SK-N-SH (cell line): ENCODE measurements at regions not wholly inside any gene's neighbourhood (a gene's known extent, or its start where the extent isn't known, plus 50 kb on each side); places are given as distances from the start of the nearest gene placed in this dataset.

Experiments used
- CTCF ChIA-PET: fragments of 300-600, 350-600 bp; formaldehyde crosslinking; extraction: SDS; loops from one replicate; lab custom pipeline; 2021; lab: Yijun Ruan, JAX
- POLR2A ChIA-PET: fragments of 350-600 bp; sonication (Branson Sonifier 250); formaldehyde crosslinking; extraction: SDS; loops from one replicate; lab custom pipeline; 2020; ENCODE audit warnings: antibody characterized with exemption, inconsistent platforms; lab: Yijun Ruan, JAX
- DNase-seq: peaks from one replicate; pipeline ENCODE4 v3.0.0; 2012
- H2AFZ ChIP-seq: fragments of 200-600 bp; sonication (generic); 2 replicates; pipeline ENCODE4 v1.8.1; 2016; ENCODE audit warnings: antibody characterized with exemption, mild to moderate bottlenecking, low read depth
- H3F3A ChIP-seq: fragments of 200-600 bp; sonication (generic); replicated peaks from 2 replicates; pipeline ENCODE3; 2016; ENCODE audit warnings: antibody characterized with exemption, mild to moderate bottlenecking; ENCODE audit not compliant: insufficient read depth
- H3K27ac ChIP-seq, 2 experiments: fragments of 200-500 bp in 1 of 2; fragments of 200-600 bp in 1 of 2; sonication (Bioruptor generic) in 1 of 2; sonication (generic), shearing (Covaris generic) in 1 of 2; 2 replicates each; pipeline versions ENCODE4 v1.5.1 to v1.6.1; 2014 to 2016; ENCODE audit warnings: low read depth in 2 of 2, inconsistent platforms in 1 of 2, low read length in 1 of 2, mild to moderate bottlenecking in 1 of 2, mixed read lengths in 1 of 2
- H3K27me3 ChIP-seq: fragments of 200-600 bp; sonication (generic), shearing (Covaris generic); 2 replicates; pipeline ENCODE4 v1.6.1; 2016; ENCODE audit warnings: mixed run types; ENCODE audit not compliant: insufficient read depth
- H3K36me3 ChIP-seq, 2 experiments: fragments of 200-500 bp in 1 of 2; fragments of 200-600 bp in 1 of 2; sonication (Bioruptor generic) in 1 of 2; sonication (generic) in 1 of 2; replicated peaks in 1 of 2; 2 replicates each; pipeline versions ENCODE3 to v1.5.1; 2014 to 2016; ENCODE audit warnings: low read length in 1 of 2, mild to moderate bottlenecking in 1 of 2; ENCODE audit not compliant: insufficient read depth in 2 of 2, control insufficient read depth in 1 of 2
- H3K4me1 ChIP-seq, 2 experiments: fragments of 200-500 bp in 1 of 2; fragments of 200-600 bp in 1 of 2; sonication (Bioruptor generic) in 1 of 2; sonication (generic), shearing (Covaris generic) in 1 of 2; 2 replicates each; pipeline versions ENCODE4 v1.5.1 to v1.6.1; 2014 to 2016; ENCODE audit warnings: low read depth in 1 of 2, low read length in 1 of 2, mixed run types in 1 of 2; ENCODE audit not compliant: insufficient read depth in 2 of 2, control insufficient read depth in 1 of 2
- H3K4me2 ChIP-seq: fragments of 200-600 bp; sonication (generic), shearing (Covaris generic); 2 replicates; pipeline ENCODE4 v1.6.1; 2017; ENCODE audit warnings: mixed run types
- H3K4me3 ChIP-seq, 2 experiments: fragments of 200-500 bp in 1 of 2; fragments of 200-600 bp in 1 of 2; sonication (Bioruptor generic) in 1 of 2; sonication (generic), shearing (Covaris generic) in 1 of 2; 2 replicates each; pipeline versions ENCODE4 v1.5.1 to v1.8.1; 2014 to 2016; ENCODE audit warnings: low read depth in 2 of 2, inconsistent platforms in 1 of 2, low read length in 1 of 2, mild to moderate bottlenecking in 1 of 2, mixed read lengths in 1 of 2, moderate library complexity in 1 of 2
- H3K79me2 ChIP-seq: fragments of 200-600 bp; sonication (generic); 2 replicates; pipeline ENCODE4 v1.8.1; 2017; ENCODE audit warnings: mild to moderate bottlenecking; ENCODE audit not compliant: insufficient read depth
- H3K9ac ChIP-seq: fragments of 200-600 bp; sonication (generic); 2 replicates; pipeline ENCODE4 v1.6.1; 2017; ENCODE audit warnings: mixed run types
- H3K9me2 ChIP-seq: fragments of 200-600 bp; sonication (generic); 2 replicates; pipeline ENCODE4 v1.6.1; 2017; ENCODE audit warnings: mixed run types
- H3K9me3 ChIP-seq: fragments of 200-600 bp; sonication (generic); 2 replicates; pipeline ENCODE4 v1.6.1; 2017; ENCODE audit warnings: mixed run types, mild to moderate bottlenecking, moderate library complexity
- H4K20me1 ChIP-seq: fragments of 200-600 bp; sonication (generic); 2 replicates; pipeline ENCODE4 v1.6.1; 2017; ENCODE audit warnings: mild to moderate bottlenecking, mixed run types; ENCODE audit not compliant: insufficient read depth
- ELF1 ChIP-seq: IDR thresholded peaks from 2 replicates; pipeline ENCODE4 v1.4.0; 2012
- EP300 ChIP-seq, 2 experiments: IDR thresholded peaks; 2 replicates each; pipeline versions ENCODE4 v1.4.0 to v1.6.1; 2012; ENCODE audit warnings: borderline replicate concordance in 1 of 2, low read depth in 1 of 2, low read length in 1 of 2
- EZH2phosphoT487 ChIP-seq: fragments of 200-600 bp; sonication (generic); IDR thresholded peaks from 2 replicates; pipeline ENCODE4 v1.6.1; 2017; ENCODE audit warnings: low read depth, mixed run types, mild to moderate bottlenecking, antibody characterized with exemption, moderate library complexity, borderline replicate concordance
- FOSL2 ChIP-seq: IDR thresholded peaks from 2 replicates; pipeline ENCODE4 v1.4.0; 2012; ENCODE audit warnings: low read depth, mild to moderate bottlenecking, moderate library complexity, borderline replicate concordance
- FOXJ3 ChIP-seq: sonication (generic); formaldehyde crosslinking; IDR thresholded peaks from 2 replicates; pipeline ENCODE4 v1.5.1; 2020; ENCODE audit warnings: mild to moderate bottlenecking, missing genetic modification reagents
- FOXM1 ChIP-seq: IDR thresholded peaks from 2 replicates; pipeline ENCODE4 v1.4.0; 2012; ENCODE audit warnings: low read depth, mild to moderate bottlenecking
- GATA2 ChIP-seq: sonication (generic); formaldehyde crosslinking; IDR thresholded peaks from 2 replicates; pipeline ENCODE4 v1.5.0; 2020; ENCODE audit warnings: mild to moderate bottlenecking, missing genetic modification reagents
- JUND ChIP-seq: IDR thresholded peaks from 2 replicates; pipeline ENCODE4 v1.4.0; 2012
- MEF2A ChIP-seq: IDR thresholded peaks from 2 replicates; pipeline ENCODE4 v1.4.0; 2012; ENCODE audit warnings: low read depth, borderline replicate concordance
- RAD21 ChIP-seq: IDR thresholded peaks from 2 replicates; pipeline ENCODE4 v1.6.1; 2012; ENCODE audit warnings: mild to moderate bottlenecking, low read length
- RCOR1 ChIP-seq: fragments of 150-350 bp; IDR thresholded peaks from 2 replicates; pipeline ENCODE4 v1.6.1; 2017; ENCODE audit warnings: antibody characterized with exemption, low read length
- RFX5 ChIP-seq: IDR thresholded peaks from 2 replicates; pipeline ENCODE4 v1.6.1; 2012; ENCODE audit warnings: mild to moderate bottlenecking, improper control_type of control experiment, low read length
- RXRA ChIP-seq: IDR thresholded peaks from 2 replicates; pipeline ENCODE4 v1.4.0; 2012; ENCODE audit warnings: low read depth, mild to moderate bottlenecking, borderline replicate concordance
- SIN3A ChIP-seq: IDR thresholded peaks from 2 replicates; pipeline ENCODE4 v1.6.1; 2012; ENCODE audit warnings: low read depth, mild to moderate bottlenecking, low read length, moderate library complexity, borderline replicate concordance
- SMC3 ChIP-seq: IDR thresholded peaks from 2 replicates; pipeline ENCODE4 v1.6.1; 2012; ENCODE audit warnings: low read depth, low read length, improper control_type of control experiment
- TAF1 ChIP-seq: IDR thresholded peaks from 2 replicates; pipeline ENCODE4 v1.6.1; 2012; ENCODE audit warnings: low read depth, mild to moderate bottlenecking, low read length, moderate library complexity, borderline replicate concordance
- TCF12 ChIP-seq: IDR thresholded peaks from 2 replicates; pipeline ENCODE4 v1.4.0; 2012
- YY1 ChIP-seq: IDR thresholded peaks from 2 replicates; pipeline ENCODE4 v1.4.0; 2012; ENCODE audit warnings: low read depth, mild to moderate bottlenecking
- WGBS: methylation state at CpG from one replicate; pipeline ENCODE4 v1.1.6; 2017; ENCODE audit warnings: low lambda C conversion rate; 5-methylcytosine and 5-hydroxymethylcytosine counted together
- TF ChIP-seq, protein P1 (sequence below): IDR thresholded peaks from 2 replicates; pipeline ENCODE4; 2012
- TF ChIP-seq, protein P2 (sequence below): IDR thresholded peaks from 2 replicates; pipeline ENCODE4 v1.6.1; 2012; ENCODE audit warnings: mild to moderate bottlenecking, low read depth, low read length, moderate library complexity
- TF ChIP-seq, protein P3 (sequence below): fragments of 200-600 bp; sonication (generic); IDR thresholded peaks from 2 replicates; pipeline ENCODE4 v1.6.1; 2017; ENCODE audit warnings: antibody characterized with exemption, mild to moderate bottlenecking, moderate library complexity

DNA sequence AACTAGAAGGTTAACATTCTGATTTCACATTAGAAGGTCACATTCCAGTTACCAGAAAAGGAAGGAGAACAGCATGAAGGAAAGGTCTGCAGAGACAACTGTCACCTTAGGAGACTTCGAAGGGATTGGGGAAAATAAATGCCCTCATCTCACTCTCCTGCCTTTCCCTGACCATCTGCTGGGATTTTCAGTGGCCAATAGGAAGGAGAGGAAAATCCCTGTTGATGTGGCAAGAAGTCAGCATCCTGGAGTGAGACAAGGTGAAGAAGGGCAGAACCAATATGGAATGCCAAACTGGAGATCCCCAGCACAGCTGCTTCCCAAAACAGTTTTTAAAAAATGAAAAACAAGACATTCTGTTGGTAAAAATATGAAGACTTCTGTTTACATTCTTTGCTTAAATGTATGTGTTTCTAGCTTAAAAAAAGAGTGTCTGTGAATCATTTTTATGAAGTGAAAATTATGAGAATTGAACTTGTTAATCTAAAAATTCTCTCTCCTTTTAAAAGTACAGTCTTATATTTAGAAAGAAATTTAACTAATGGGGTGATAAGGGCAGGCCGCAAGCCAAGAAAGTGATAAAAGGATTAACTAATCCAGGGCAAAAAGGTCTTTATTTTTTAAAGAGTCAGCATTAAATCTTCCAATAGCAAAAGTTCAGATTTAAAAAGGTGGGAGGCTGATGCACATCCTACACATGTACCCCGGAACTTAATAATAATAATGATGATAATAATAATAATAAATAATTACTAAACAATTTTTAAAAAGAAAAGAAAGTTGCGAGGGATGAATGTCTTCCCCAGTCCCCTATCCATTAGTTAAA, 160.6 kb upstream of the DOK6 start:
- H3F3A ChIP-seq: no peaks in the 10 kb centered on the region
- H3K27me3 ChIP-seq: no peaks in the 10 kb centered on the region
- H4K20me1 ChIP-seq: no peaks in the 10 kb centered on the region
- no peaks in the 10 kb centered on the region for H3K9me3 ChIP-seq
- H3K9ac ChIP-seq: no peak overlapping the region
- H3K27ac ChIP-seq: no peak overlapping the region
- H3K79me2 ChIP-seq: no peaks in the 10 kb centered on the region
- no peak overlapping the region for H3K4me2 ChIP-seq
- WGBS: 58% methylated on average over 4 of the region's 4 CpGs
- no peak overlapping the region for H3K4me3 ChIP-seq
- CTCF ChIA-PET: no interaction called here
- POLR2A ChIA-PET: no interaction called here
- H3K36me3 ChIP-seq: no peaks in the 10 kb centered on the region
- no peaks in the 10 kb centered on the region; a peak in 1 of 4 replicates for H3K4me1 ChIP-seq
- TF ChIP-seq, protein P1, sequence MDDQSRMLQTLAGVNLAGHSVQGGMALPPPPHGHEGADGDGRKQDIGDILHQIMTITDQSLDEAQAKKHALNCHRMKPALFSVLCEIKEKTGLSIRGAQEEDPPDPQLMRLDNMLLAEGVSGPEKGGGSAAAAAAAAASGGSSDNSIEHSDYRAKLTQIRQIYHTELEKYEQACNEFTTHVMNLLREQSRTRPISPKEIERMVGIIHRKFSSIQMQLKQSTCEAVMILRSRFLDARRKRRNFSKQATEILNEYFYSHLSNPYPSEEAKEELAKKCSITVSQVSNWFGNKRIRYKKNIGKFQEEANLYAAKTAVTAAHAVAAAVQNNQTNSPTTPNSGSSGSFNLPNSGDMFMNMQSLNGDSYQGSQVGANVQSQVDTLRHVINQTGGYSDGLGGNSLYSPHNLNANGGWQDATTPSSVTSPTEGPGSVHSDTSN: no peak
- TF ChIP-seq SIN3A (no peak), MEF2A (no peak), EZH2phosphoT487 (no peak), FOSL2 (no peak), FOXM1 (no peak), TAF1 (no peak), GATA2 (CRISPR knock-in tag) (no peak), ELF1 (no peak), RAD21 (no peak), RXRA (no peak)
- TF ChIP-seq, all 33 proteins: peak for 0
- DNase-seq: no peak
- no peaks in the 10 kb centered on the region for H3K9me2 ChIP-seq
- no peak overlapping the region for H2AFZ ChIP-seq

DNA sequence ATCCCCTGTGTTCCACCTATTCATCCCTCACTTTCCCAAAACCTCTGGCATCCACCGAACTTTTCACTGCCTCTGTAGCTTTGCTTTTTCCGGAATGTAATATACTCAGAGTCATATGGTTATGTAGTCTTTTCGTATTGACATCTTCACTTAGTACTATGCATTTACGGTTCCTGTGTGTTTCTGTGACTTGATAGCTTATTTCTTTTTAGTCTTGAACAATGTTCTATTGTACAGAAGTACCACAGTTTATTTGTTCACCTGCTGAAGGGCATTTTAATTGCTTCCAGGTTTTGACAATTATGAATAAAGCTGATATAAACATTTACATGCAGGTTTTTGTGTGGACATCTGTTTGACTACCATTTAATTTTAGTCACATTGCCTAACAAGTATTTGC, 154.7 kb upstream of the DOK6 start:
- Histone ChIP-seq H3K79me2 (no peaks in the 10 kb centered on the region), H3K27me3 (no peaks in the 10 kb centered on the region), H3F3A (no peaks in the 10 kb centered on the region), H3K36me3 (no peaks in the 10 kb centered on the region), H3K4me3 (no peak overlapping the region), H2AFZ (no peak overlapping the region), H3K9me3 (no peaks in the 10 kb centered on the region), H3K27ac (no peak overlapping the region), H3K4me2 (no peak overlapping the region), H4K20me1 (no peaks in the 10 kb centered on the region), H3K9me2 (no peaks in the 10 kb centered on the region), H3K4me1 (peaks cover 0 to 3% of the 10 kb centered on the region in 2 experiments; a peak in 2 of 4 replicates), H3K9ac (no peak overlapping the region)
- POLR2A ChIA-PET: no interaction called here
- CTCF ChIA-PET: no interaction called here
- WGBS: 79% methylated on average over 4 of the region's 4 CpGs
- DNase-seq: no peak
- no peak for TF ChIP-seq EP300 (IDR thresholded peaks at IDR 0.05; ENCODE audit: borderline replicate concordance in 1 of 2, low read depth in 1 of 2, low read length in 1 of 2)
- TF ChIP-seq RAD21: no peak
- TF ChIP-seq RCOR1: no peak
- TF ChIP-seq ELF1: no peak
- TF ChIP-seq JUND: no peak
- TF ChIP-seq SIN3A: no peak
- TF ChIP-seq, protein P2, sequence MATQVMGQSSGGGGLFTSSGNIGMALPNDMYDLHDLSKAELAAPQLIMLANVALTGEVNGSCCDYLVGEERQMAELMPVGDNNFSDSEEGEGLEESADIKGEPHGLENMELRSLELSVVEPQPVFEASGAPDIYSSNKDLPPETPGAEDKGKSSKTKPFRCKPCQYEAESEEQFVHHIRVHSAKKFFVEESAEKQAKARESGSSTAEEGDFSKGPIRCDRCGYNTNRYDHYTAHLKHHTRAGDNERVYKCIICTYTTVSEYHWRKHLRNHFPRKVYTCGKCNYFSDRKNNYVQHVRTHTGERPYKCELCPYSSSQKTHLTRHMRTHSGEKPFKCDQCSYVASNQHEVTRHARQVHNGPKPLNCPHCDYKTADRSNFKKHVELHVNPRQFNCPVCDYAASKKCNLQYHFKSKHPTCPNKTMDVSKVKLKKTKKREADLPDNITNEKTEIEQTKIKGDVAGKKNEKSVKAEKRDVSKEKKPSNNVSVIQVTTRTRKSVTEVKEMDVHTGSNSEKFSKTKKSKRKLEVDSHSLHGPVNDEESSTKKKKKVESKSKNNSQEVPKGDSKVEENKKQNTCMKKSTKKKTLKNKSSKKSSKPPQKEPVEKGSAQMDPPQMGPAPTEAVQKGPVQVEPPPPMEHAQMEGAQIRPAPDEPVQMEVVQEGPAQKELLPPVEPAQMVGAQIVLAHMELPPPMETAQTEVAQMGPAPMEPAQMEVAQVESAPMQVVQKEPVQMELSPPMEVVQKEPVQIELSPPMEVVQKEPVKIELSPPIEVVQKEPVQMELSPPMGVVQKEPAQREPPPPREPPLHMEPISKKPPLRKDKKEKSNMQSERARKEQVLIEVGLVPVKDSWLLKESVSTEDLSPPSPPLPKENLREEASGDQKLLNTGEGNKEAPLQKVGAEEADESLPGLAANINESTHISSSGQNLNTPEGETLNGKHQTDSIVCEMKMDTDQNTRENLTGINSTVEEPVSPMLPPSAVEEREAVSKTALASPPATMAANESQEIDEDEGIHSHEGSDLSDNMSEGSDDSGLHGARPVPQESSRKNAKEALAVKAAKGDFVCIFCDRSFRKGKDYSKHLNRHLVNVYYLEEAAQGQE: no peak
- TF ChIP-seq RFX5: no peak
- no peak for TF ChIP-seq FOXJ3 (CRISPR knock-in tag)
- no peak for TF ChIP-seq TCF12
- no peak for TF ChIP-seq FOXM1
- no peak for TF ChIP-seq FOSL2
- no peak for TF ChIP-seq SMC3
- no peak for TF ChIP-seq YY1
- TF ChIP-seq, protein P3, sequence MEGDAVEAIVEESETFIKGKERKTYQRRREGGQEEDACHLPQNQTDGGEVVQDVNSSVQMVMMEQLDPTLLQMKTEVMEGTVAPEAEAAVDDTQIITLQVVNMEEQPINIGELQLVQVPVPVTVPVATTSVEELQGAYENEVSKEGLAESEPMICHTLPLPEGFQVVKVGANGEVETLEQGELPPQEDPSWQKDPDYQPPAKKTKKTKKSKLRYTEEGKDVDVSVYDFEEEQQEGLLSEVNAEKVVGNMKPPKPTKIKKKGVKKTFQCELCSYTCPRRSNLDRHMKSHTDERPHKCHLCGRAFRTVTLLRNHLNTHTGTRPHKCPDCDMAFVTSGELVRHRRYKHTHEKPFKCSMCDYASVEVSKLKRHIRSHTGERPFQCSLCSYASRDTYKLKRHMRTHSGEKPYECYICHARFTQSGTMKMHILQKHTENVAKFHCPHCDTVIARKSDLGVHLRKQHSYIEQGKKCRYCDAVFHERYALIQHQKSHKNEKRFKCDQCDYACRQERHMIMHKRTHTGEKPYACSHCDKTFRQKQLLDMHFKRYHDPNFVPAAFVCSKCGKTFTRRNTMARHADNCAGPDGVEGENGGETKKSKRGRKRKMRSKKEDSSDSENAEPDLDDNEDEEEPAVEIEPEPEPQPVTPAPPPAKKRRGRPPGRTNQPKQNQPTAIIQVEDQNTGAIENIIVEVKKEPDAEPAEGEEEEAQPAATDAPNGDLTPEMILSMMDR: no peak
